HG03196 (cell line): ENCODE measurements at regions not wholly inside any gene's neighbourhood (a gene's known extent, or its start where the extent isn't known, plus 50 kb on each side); places are given as distances from the start of the nearest gene placed in this dataset.

Experiments
- ATAC-seq: cut with Tn5 transposase; IDR thresholded peaks from one replicate; pipeline ENCODE4 v1.9.1; 2021; ENCODE audit not compliant: unreplicated experiment

- ATAC-seq = no peak
Observed at GRCh38 chr4:136575146-136575545, 957.1 kb downstream of the PCDH18 start.

- ATAC-seq = no peak
Observed at GRCh38 chr4:136573460-136573859, 958.8 kb downstream of the PCDH18 start.

- ATAC-seq = no peak
Observed at GRCh38 chr4:136571315-136571714, 961.0 kb downstream of the PCDH18 start.

- ATAC-seq = no peak
Observed at GRCh38 chr4:136562834-136563233, 969.5 kb downstream of the PCDH18 start.

- ATAC-seq = no peak
Observed at GRCh38 chr4:136558940-136559494, 973.3 kb downstream of the PCDH18 start.

GRCh38 chr4:136557396-136557795 is 974.9 kb downstream of the PCDH18 start:
- no peak for ATAC-seq

GRCh38 chr4:136554033-136554432 is 978.3 kb downstream of the PCDH18 start:
- ATAC-seq = no peak

GRCh38 chr4:136551753-136552152 is 980.5 kb downstream of the PCDH18 start:
- no peak for ATAC-seq

- ATAC-seq = no peak
Observed at GRCh38 chr4:136540747-136541146, 991.5 kb downstream of the PCDH18 start.

GRCh38 chr4:136528131-136528530 is 1004.2 kb downstream of the PCDH18 start:
- no peak for ATAC-seq

- ATAC-seq = no peak
Observed at GRCh38 chr4:136526517-136526916, 1005.8 kb downstream of the PCDH18 start.

GRCh38 chr4:136524039-136524438 is 1008.3 kb downstream of the PCDH18 start:
- ATAC-seq = no peak

- ATAC-seq = no peak
Observed at GRCh38 chr4:136516371-136516770, 1015.9 kb downstream of the PCDH18 start.

GRCh38 chr4:136505020-136505419 is 1027.3 kb downstream of the PCDH18 start:
- no peak for ATAC-seq

- ATAC-seq = no peak
Observed at GRCh38 chr4:136495851-136496250, 1036.4 kb downstream of the PCDH18 start.

- ATAC-seq = no peak
Observed at GRCh38 chr4:136495076-136495475, 1037.2 kb downstream of the PCDH18 start.

GRCh38 chr4:136489101-136489500 is 1043.2 kb downstream of the PCDH18 start:
- ATAC-seq = no peak

- no peak for ATAC-seq
Observed at GRCh38 chr4:136484996-136485395, 1047.3 kb downstream of the PCDH18 start.

- ATAC-seq = no peak
Observed at GRCh38 chr4:136476753-136477152, 1055.5 kb downstream of the PCDH18 start.

GRCh38 chr4:136471051-136471450 is 1061.2 kb downstream of the PCDH18 start:
- no peak for ATAC-seq

- ATAC-seq = no peak
Observed at GRCh38 chr4:136465691-136466090, 1066.6 kb downstream of the PCDH18 start.

- ATAC-seq = no peak
Observed at GRCh38 chr4:136463941-136464340, 1068.4 kb downstream of the PCDH18 start.

GRCh38 chr4:136461533-136461932 is 1070.8 kb downstream of the PCDH18 start:
- ATAC-seq = no peak
